NCI-H2227 treated with DMSO at 0.1 percent for 48 hours (cell line): ENCODE measurements at regions not wholly inside any gene's neighbourhood (a gene's known extent, or its start where the extent isn't known, plus 50 kb on each side); places are given as distances from the start of the nearest gene placed in this dataset.

Source experiments
- DNase-seq: peaks from one replicate; lab custom pipeline; 2025; lab: John Stamatoyannopoulos, UW

GRCh38 chr2:66895206-66895605 lies 460.3 kb downstream of the MEIS1 start:
- DNase-seq = no peak

- no peak for DNase-seq
Measured at GRCh38 chr2:66896131-66896530, 461.2 kb downstream of the MEIS1 start.

- DNase-seq = no peak
Measured at GRCh38 chr2:66897181-66897580, 462.3 kb downstream of the MEIS1 start.

- no peak for DNase-seq
Measured at GRCh38 chr2:66897691-66898150, 462.8 kb downstream of the MEIS1 start.

GRCh38 chr2:66899109-66899508 lies 464.2 kb downstream of the MEIS1 start:
- DNase-seq = no peak

- DNase-seq = no peak
Measured at GRCh38 chr2:66899648-66900047, 464.7 kb downstream of the MEIS1 start.

GRCh38 chr2:66901344-66901743 lies 466.4 kb downstream of the MEIS1 start:
- DNase-seq = no peak

- no peak for DNase-seq
Measured at GRCh38 chr2:66903183-66903582, 468.3 kb downstream of the MEIS1 start.

- DNase-seq = no peak
Measured at GRCh38 chr2:66903745-66904465, 469.0 kb downstream of the MEIS1 start.

GRCh38 chr2:66915237-66915636 lies 480.3 kb downstream of the MEIS1 start:
- no peak for DNase-seq

- no peak for DNase-seq
Measured at GRCh38 chr2:66919286-66919685, 477.8 kb upstream of the ETAA1 start.

- no peak for DNase-seq
Measured at GRCh38 chr2:66920415-66920814, 476.7 kb upstream of the ETAA1 start.

- DNase-seq = no peak
Measured at GRCh38 chr2:66925128-66925527, 472.0 kb upstream of the ETAA1 start.

- no peak for DNase-seq
Measured at GRCh38 chr2:66926594-66927112, 470.5 kb upstream of the ETAA1 start.

- DNase-seq = no peak
Measured at GRCh38 chr2:66929632-66930338, 467.3 kb upstream of the ETAA1 start.

- no peak for DNase-seq
Measured at GRCh38 chr2:66930339-66931220, 466.6 kb upstream of the ETAA1 start.

GRCh38 chr2:66938471-66938967 lies 458.6 kb upstream of the ETAA1 start:
- no peak for DNase-seq

GRCh38 chr2:66940080-66940479 lies 457.1 kb upstream of the ETAA1 start:
- no peak for DNase-seq

GRCh38 chr2:66948234-66948633 lies 448.9 kb upstream of the ETAA1 start:
- DNase-seq = no peak

- DNase-seq = no peak
Measured at GRCh38 chr2:66957198-66957597, 439.9 kb upstream of the ETAA1 start.

GRCh38 chr2:66957677-66958076 lies 439.5 kb upstream of the ETAA1 start:
- no peak for DNase-seq

GRCh38 chr2:66960161-66960560 lies 437.0 kb upstream of the ETAA1 start:
- DNase-seq = no peak
